B cell (primary cell): ENCODE measurements at regions not wholly inside any gene's neighbourhood (a gene's known extent, or its start where the extent isn't known, plus 50 kb on each side); places are given as distances from the start of the nearest gene placed in this dataset.

Experiments
- ATAC-seq: fragments of 200-7000 bp; cut with Tn5 transposase; one replicate; pipeline ENCODE4 v1.10.0; 2021; ENCODE audit warnings: low read depth, mild to moderate bottlenecking, moderate number of reproducible peaks, moderate library complexity
- CTCF ChIA-PET: fragments of 350-600 bp; sonication (Branson Sonifier 250); formaldehyde crosslinking; loops from one replicate; lab custom pipeline; 2021; ENCODE audit warnings: antibody characterized with exemption, inconsistent platforms; lab: Charles Lee
- POLR2A ChIA-PET: fragments of 350-600 bp; sonication (Branson Sonifier 250); formaldehyde crosslinking; loops from one replicate; lab custom pipeline; 2021; ENCODE audit warnings: antibody characterized with exemption; lab: Charles Lee
- DNase-seq: peaks from one replicate; pipeline ENCODE4 v3.0.0; 2013
- H2AFZ ChIP-seq: 2 replicates; pipeline ENCODE4 v1.6.1; 2012; ENCODE audit warnings: mild to moderate bottlenecking, low read depth, low read length; ENCODE audit not compliant: insufficient read depth, poor library complexity, severe bottlenecking
- H3K27ac ChIP-seq, 2 donors: 1 replicate in 1 of 2; 2 replicates in 1 of 2; pipeline ENCODE4 v1.5.1; 2012 to 2013; ENCODE audit warnings: low read length in 2 of 2, mild to moderate bottlenecking in 2 of 2, moderate library complexity in 1 of 2
- H3K27me3 ChIP-seq, 4 experiments: fragments of 200-600 bp in 1 of 4; sonication (generic) in 1 of 4; replicated peaks in 1 of 4; 1 replicate in 2 of 4; 2 replicates in 2 of 4; pipeline versions ENCODE4 v1.6.1 to v1.7.0; 2013 to 2016; ENCODE audit warnings: low read length in 3 of 4, mild to moderate bottlenecking in 2 of 4, mixed read lengths in 1 of 4, moderate library complexity in 1 of 4; ENCODE audit not compliant: insufficient read depth in 4 of 4, control insufficient read depth in 3 of 4; ENCODE audit errors: control extremely low read depth in 1 of 4
- H3K36me3 ChIP-seq, 2 experiments: replicated peaks in 1 of 2; 1 replicate in 1 of 2; 2 replicates in 1 of 2; pipeline versions ENCODE4 v1.6.1 to v1.7.1; 2013; ENCODE audit warnings: low read length in 1 of 2; ENCODE audit not compliant: insufficient read depth in 2 of 2, control insufficient read depth in 1 of 2; ENCODE audit errors: control extremely low read depth in 1 of 2, extremely low read depth in 1 of 2
- H3K4me1 ChIP-seq, 2 donors: fragments of 200-600 bp in 1 of 2; sonication (generic) in 1 of 2; 1 replicate in 1 of 2; 2 replicates in 1 of 2; pipeline versions ENCODE4 v1.5.1 to v1.6.1; 2013 to 2017; ENCODE audit warnings: low read length in 2 of 2; ENCODE audit not compliant: control insufficient read depth in 2 of 2, insufficient read depth in 2 of 2
- H3K4me2 ChIP-seq: replicated peaks from 2 replicates; pipeline ENCODE3; 2012; ENCODE audit warnings: mild to moderate bottlenecking, low read depth, low read length; ENCODE audit not compliant: poor library complexity, severe bottlenecking
- H3K4me3 ChIP-seq, 5 experiments: fragments of 200-600 bp in 1 of 5; sonication (generic) in 1 of 5; 1 replicate in 3 of 5; 2 replicates in 2 of 5; pipeline versions ENCODE4 v1.5.1 to v1.7.0; 2011 to 2016; ENCODE audit warnings: low read length in 4 of 5, mild to moderate bottlenecking in 4 of 5, low read depth in 2 of 5, control low read depth in 1 of 5, moderate library complexity in 1 of 5; ENCODE audit not compliant: insufficient read depth in 1 of 5; ENCODE audit errors: control extremely low read depth in 1 of 5, extremely low read depth in 1 of 5
- H3K79me2 ChIP-seq: fragments of 200-600 bp; sonication (generic); one replicate; pipeline ENCODE4 v1.6.0; 2016; ENCODE audit warnings: low read length; ENCODE audit not compliant: control insufficient read depth, insufficient read depth
- H3K9ac ChIP-seq: fragments of 200-600 bp; sonication (generic); 2 replicates; pipeline ENCODE4 v1.6.1; 2017; ENCODE audit warnings: mild to moderate bottlenecking, low read length, moderate library complexity
- H3K9me3 ChIP-seq, 3 donors: one replicate each; pipeline versions ENCODE4 v1.6.1 to v1.7.1; 2013; ENCODE audit warnings: low read length in 2 of 3; ENCODE audit not compliant: control insufficient read depth in 2 of 3, insufficient read depth in 1 of 3; ENCODE audit errors: control extremely low read depth in 1 of 3
- H4K20me1 ChIP-seq: 2 replicates; pipeline ENCODE4 v1.6.0; 2012; ENCODE audit warnings: mild to moderate bottlenecking, low read length; ENCODE audit not compliant: insufficient read depth, control insufficient read depth, poor library complexity, severe bottlenecking
- H3K27ac Mint-ChIP-seq: one replicate; pipeline ENCODE4 v1.8.0; 2021; ENCODE audit warnings: mixed read lengths
- H3K27me3 Mint-ChIP-seq: one replicate; pipeline ENCODE4 v1.8.0; 2021; ENCODE audit warnings: mixed read lengths
- H3K4me1 Mint-ChIP-seq: one replicate; pipeline ENCODE4 v1.8.0; 2021; ENCODE audit warnings: mixed read lengths
- H3K4me3 Mint-ChIP-seq: one replicate; pipeline ENCODE4 v1.8.0; 2021; ENCODE audit warnings: mixed read lengths
- H3K9me3 Mint-ChIP-seq: one replicate; pipeline ENCODE4 v1.8.0; 2022; ENCODE audit warnings: mixed read lengths; ENCODE audit not compliant: insufficient read depth
- EZH2 ChIP-seq: IDR thresholded peaks from 2 replicates; pipeline ENCODE4 v1.6.1; 2012; ENCODE audit warnings: borderline replicate concordance, low read depth, mild to moderate bottlenecking, moderate library complexity, low read length; ENCODE audit not compliant: insufficient read depth, poor library complexity, severe bottlenecking
- WGBS: methylation state at CpG from one replicate; pipeline ENCODE4 v1.1.5; 2013; ENCODE audit warnings: missing lambda C conversion rate; ENCODE audit not compliant: insufficient coverage; 5-methylcytosine and 5-hydroxymethylcytosine counted together
- intact Hi-C: fragments of 100-400 bp; cut with micrococcal nuclease; formaldehyde crosslinking; loops from one replicate; pipeline ENCODE4 v1.10.0; 2022
- TF ChIP-seq, protein P1 (sequence below): fragments of 200-600 bp; IDR thresholded peaks from one replicate; pipeline ENCODE4 v1.8.0; 2022; ENCODE audit warnings: antibody characterized with exemption, mild to moderate bottlenecking

DNA sequence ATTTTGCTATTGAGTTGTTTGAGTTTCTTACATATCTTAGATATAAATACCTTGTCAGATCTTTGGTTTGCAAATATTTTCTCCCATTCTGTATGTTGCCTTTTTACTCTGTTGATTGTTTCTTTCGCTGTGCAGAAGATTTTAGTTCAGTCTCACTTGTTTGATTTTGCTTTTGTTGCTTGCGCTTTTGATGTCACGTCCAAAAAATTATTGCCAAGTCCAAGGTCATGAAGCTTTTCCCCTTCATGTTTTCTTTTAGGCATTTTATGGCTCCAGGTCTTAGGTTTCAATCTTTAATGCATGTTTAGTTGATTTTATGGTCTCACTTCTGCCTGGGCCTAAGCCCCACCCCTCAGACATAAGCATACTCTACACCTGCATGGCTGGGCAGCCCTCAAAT is 131.5 kb upstream of the TNC start:
- H3K9me3 Mint-ChIP-seq: no peaks in the 10 kb centered on the region
- H3K4me3 Mint-ChIP-seq: no peak overlapping the region
- H3K4me1 ChIP-seq: no peaks in the 10 kb centered on the region
- intact Hi-C loops: no loop called here
- H3K4me1 Mint-ChIP-seq: no peaks in the 10 kb centered on the region
- H2AFZ ChIP-seq: no peak overlapping the region
- peaks cover 0 to 4% (median 0%) of the 10 kb centered on the region in 3 donors for H3K9me3 ChIP-seq
- no peaks in the 10 kb centered on the region for H3K36me3 ChIP-seq
- no peaks in the 10 kb centered on the region for H3K79me2 ChIP-seq
- ChIA-PET CTCF (no interaction called here), POLR2A (no interaction called here)
- H3K4me3 ChIP-seq: no peak overlapping the region
- H3K27me3 Mint-ChIP-seq: no peaks in the 10 kb centered on the region
- TF ChIP-seq, protein P1, sequence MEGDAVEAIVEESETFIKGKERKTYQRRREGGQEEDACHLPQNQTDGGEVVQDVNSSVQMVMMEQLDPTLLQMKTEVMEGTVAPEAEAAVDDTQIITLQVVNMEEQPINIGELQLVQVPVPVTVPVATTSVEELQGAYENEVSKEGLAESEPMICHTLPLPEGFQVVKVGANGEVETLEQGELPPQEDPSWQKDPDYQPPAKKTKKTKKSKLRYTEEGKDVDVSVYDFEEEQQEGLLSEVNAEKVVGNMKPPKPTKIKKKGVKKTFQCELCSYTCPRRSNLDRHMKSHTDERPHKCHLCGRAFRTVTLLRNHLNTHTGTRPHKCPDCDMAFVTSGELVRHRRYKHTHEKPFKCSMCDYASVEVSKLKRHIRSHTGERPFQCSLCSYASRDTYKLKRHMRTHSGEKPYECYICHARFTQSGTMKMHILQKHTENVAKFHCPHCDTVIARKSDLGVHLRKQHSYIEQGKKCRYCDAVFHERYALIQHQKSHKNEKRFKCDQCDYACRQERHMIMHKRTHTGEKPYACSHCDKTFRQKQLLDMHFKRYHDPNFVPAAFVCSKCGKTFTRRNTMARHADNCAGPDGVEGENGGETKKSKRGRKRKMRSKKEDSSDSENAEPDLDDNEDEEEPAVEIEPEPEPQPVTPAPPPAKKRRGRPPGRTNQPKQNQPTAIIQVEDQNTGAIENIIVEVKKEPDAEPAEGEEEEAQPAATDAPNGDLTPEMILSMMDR: no peak
- no peak for TF ChIP-seq EZH2
- ATAC-seq: no peak
- no peak overlapping the region for H3K27ac ChIP-seq
- no peak overlapping the region for H3K9ac ChIP-seq
- no peaks in the 10 kb centered on the region for H4K20me1 ChIP-seq
- no peak overlapping the region for H3K4me2 ChIP-seq
- no peaks in the 10 kb centered on the region for H3K27me3 ChIP-seq
- H3K27ac Mint-ChIP-seq: no peak overlapping the region
- no peak for DNase-seq
- WGBS: 88% methylated on average over 3 of the region's 3 CpGs

DNA sequence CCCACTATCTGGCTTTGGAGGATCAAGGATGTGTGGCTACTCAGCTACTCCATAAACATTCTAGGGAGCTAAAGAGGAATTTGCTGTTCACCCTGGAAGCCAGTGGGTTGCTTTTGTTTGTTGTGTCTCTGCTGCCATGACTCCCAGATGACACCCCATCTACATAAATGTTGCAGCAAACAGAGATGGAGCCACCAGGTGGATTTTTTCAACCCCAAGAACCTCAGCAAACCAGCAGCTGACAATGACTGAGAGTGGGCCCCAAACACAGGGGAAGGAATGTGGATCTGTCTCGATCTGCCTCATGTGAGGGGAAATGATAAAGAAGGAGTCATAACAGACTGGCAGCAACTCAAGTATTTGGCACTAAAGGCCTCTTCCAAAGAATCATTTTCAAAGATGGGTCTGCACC is 132.7 kb upstream of the TNC start:
- Histone ChIP-seq H3K4me3 (no peak overlapping the region), H2AFZ (no peak overlapping the region), H3K4me2 (no peak overlapping the region), H3K27me3 (no peaks in the 10 kb centered on the region), H3K9ac (no peak overlapping the region), H3K36me3 (no peaks in the 10 kb centered on the region), H3K4me1 (no peaks in the 10 kb centered on the region), H3K79me2 (no peaks in the 10 kb centered on the region), H3K9me3 (peaks cover 0 to 4% (median 0%) of the 10 kb centered on the region in 3 donors), H3K27ac (no peak overlapping the region), H4K20me1 (no peaks in the 10 kb centered on the region)
- Mint-ChIP-seq H3K4me3 (no peak overlapping the region), H3K27me3 (peaks cover 3% of the 10 kb centered on the region), H3K9me3 (no peaks in the 10 kb centered on the region), H3K4me1 (no peaks in the 10 kb centered on the region), H3K27ac (no peak overlapping the region)
- ChIA-PET CTCF (no interaction called here), POLR2A (no interaction called here)
- TF ChIP-seq, protein P1: no peak
- no peak for TF ChIP-seq EZH2
- ATAC-seq (no peak), DNase-seq (no peak)
- intact Hi-C loops: no loop called here
- WGBS: 80% methylated on average over 1 of the region's 1 CpG
